Endothelial cell of umbilical vein (primary cell): ENCODE measurements at regions not wholly inside any gene's neighbourhood (a gene's known extent, or its start where the extent isn't known, plus 50 kb on each side); places are given as distances from the start of the nearest gene placed in this dataset.

Experiments used
- BruUV-seq: library from RNA; stranded (reverse); fragments of 400-500 nt; replicated peaks from 2 replicates; lab custom pipeline; 2021; lab: Mats Ljungman, UMichigan
- CTCF ChIA-PET: fragments of 300-600, 350-600 bp; sonication (Branson Sonifier 250); formaldehyde crosslinking; loops from one replicate; lab custom pipeline; 2021; ENCODE audit warnings: antibody characterized with exemption, inconsistent platforms; lab: Charles Lee
- POLR2A ChIA-PET: fragments of 300-600, 350-600 bp; sonication (Branson Sonifier 250); formaldehyde crosslinking; loops from one replicate; lab custom pipeline; 2021; ENCODE audit warnings: antibody characterized with exemption, inconsistent platforms; lab: Charles Lee
- DNase-seq: peaks from one replicate; pipeline ENCODE4 v3.0.0-alpha.2; 2011; ENCODE audit warnings: low read depth, low spot score
- FAIRE-seq: peaks from 2 replicates; lab custom pipeline; 2011; peaks lifted over from hg19 to GRCh38; lab: Jason Lieb, UNC
- H2AFZ ChIP-seq: 2 replicates; pipeline ENCODE4 v1.6.0; 2012; ENCODE audit warnings: low read depth, low read length, control low read depth, inconsistent platforms
- H3K27ac ChIP-seq: 2 replicates; pipeline ENCODE4 v1.5.1; 2011; ENCODE audit warnings: low read depth, mild to moderate bottlenecking, control low read depth, low read length, moderate library complexity; ENCODE audit not compliant: insufficient read depth
- H3K27me3 ChIP-seq, 2 experiments: 2 replicates each; pipeline versions ENCODE4 v1.6.0 to v1.6.1; 2011; ENCODE audit warnings: low read length in 2 of 2, mixed read lengths in 1 of 2; ENCODE audit not compliant: control insufficient read depth in 2 of 2, insufficient read depth in 2 of 2
- H3K36me3 ChIP-seq, 2 experiments: 2 replicates in 1 of 2; 3 replicates in 1 of 2; pipeline ENCODE4 v1.5.1; 2011; ENCODE audit warnings: low read length in 2 of 2, mild to moderate bottlenecking in 1 of 2, moderate library complexity in 1 of 2; ENCODE audit not compliant: control insufficient read depth in 2 of 2, insufficient read depth in 2 of 2; ENCODE audit errors: extremely low read depth in 1 of 2
- H3K4me1 ChIP-seq: 3 replicates; pipeline ENCODE4 v1.5.1; 2011; ENCODE audit warnings: mild to moderate bottlenecking, low read length; ENCODE audit not compliant: control insufficient read depth, insufficient read depth; ENCODE audit errors: extremely low read depth
- H3K4me2 ChIP-seq: 2 replicates; pipeline ENCODE4 v1.6.1; 2011; ENCODE audit warnings: low read length, control low read depth, mixed read lengths; ENCODE audit not compliant: insufficient read depth
- H3K4me3 ChIP-seq, 3 experiments: fragments of 200-600 bp in 1 of 3; sonication (generic), shearing (Covaris generic) in 1 of 3; replicated peaks in 1 of 3; 2 replicates each; pipeline ENCODE4 v1.5.1; 2011 to 2016; ENCODE audit warnings: control low read depth in 3 of 3, low read length in 3 of 3, mild to moderate bottlenecking in 2 of 3, inconsistent platforms in 1 of 3, low read depth in 1 of 3, moderate library complexity in 1 of 3; ENCODE audit not compliant: insufficient read depth in 1 of 3
- H3K79me2 ChIP-seq: 2 replicates; pipeline ENCODE4 v1.6.0; 2012; ENCODE audit warnings: low read length, inconsistent platforms; ENCODE audit not compliant: control insufficient read depth, insufficient read depth
- H3K9ac ChIP-seq: replicated peaks from 2 replicates; pipeline ENCODE3; 2011; ENCODE audit warnings: low read length, control low read depth; ENCODE audit not compliant: insufficient read depth; ENCODE audit errors: extremely low read depth
- H3K9me1 ChIP-seq: replicated peaks from 3 replicates; pipeline ENCODE4 v1.6.0; 2011; ENCODE audit warnings: mild to moderate bottlenecking, low read length; ENCODE audit not compliant: control insufficient read depth, insufficient read depth; ENCODE audit errors: extremely low read depth
- H3K9me3 ChIP-seq: replicated peaks from 2 replicates; pipeline ENCODE4 v1.5.1; 2012; ENCODE audit warnings: low read length, inconsistent platforms; ENCODE audit not compliant: control insufficient read depth, insufficient read depth
- H4K20me1 ChIP-seq: replicated peaks from 2 replicates; pipeline ENCODE3; 2011; ENCODE audit warnings: mild to moderate bottlenecking, low read length; ENCODE audit not compliant: control insufficient read depth, insufficient read depth; ENCODE audit errors: extremely low read depth
- CTCF ChIP-seq, 2 donors: IDR thresholded peaks; 1 replicate in 1 of 2; 2 replicates in 1 of 2; pipeline ENCODE4 v1.5.1; 2011; ENCODE audit warnings: low read length in 2 of 2, mild to moderate bottlenecking in 2 of 2, moderate library complexity in 2 of 2, control low read depth in 1 of 2, inconsistent platforms in 1 of 2, low read depth in 1 of 2; ENCODE audit not compliant: insufficient read depth in 1 of 2; ENCODE audit errors: extremely low read depth in 1 of 2
- EZH2 ChIP-seq: IDR thresholded peaks from 2 replicates; pipeline ENCODE4 v1.6.1; 2012; ENCODE audit warnings: borderline replicate concordance, low read depth, mild to moderate bottlenecking, moderate library complexity, low read length, inconsistent platforms; ENCODE audit not compliant: severe bottlenecking
- FOS ChIP-seq: IDR thresholded peaks from 2 replicates; pipeline ENCODE4 v1.6.1; 2011; ENCODE audit warnings: mild to moderate bottlenecking, low read length, moderate library complexity, borderline replicate concordance; ENCODE audit not compliant: insufficient read depth
- GATA2 ChIP-seq: IDR thresholded peaks from 2 replicates; pipeline ENCODE4 v1.7.0; 2011; ENCODE audit warnings: low read depth, mild to moderate bottlenecking, moderate library complexity, mixed read lengths, low read length; ENCODE audit not compliant: insufficient read length, insufficient read depth
- JUN ChIP-seq: IDR thresholded peaks from 2 replicates; pipeline ENCODE4 v1.6.1; 2011; ENCODE audit warnings: borderline replicate concordance, low read depth; ENCODE audit not compliant: insufficient read length, insufficient read depth
- MAX ChIP-seq: IDR thresholded peaks from 2 replicates; pipeline ENCODE4 v1.6.1; 2011; ENCODE audit not compliant: insufficient read depth, insufficient read length
- MYC ChIP-seq: IDR thresholded peaks from one replicate; pipeline ENCODE4 v1.6.1; 2011; ENCODE audit warnings: mild to moderate bottlenecking, low read depth, low read length
- POLR2A ChIP-seq: IDR thresholded peaks from 2 replicates; pipeline ENCODE4 v1.6.1; 2012; ENCODE audit warnings: low read depth, mild to moderate bottlenecking, control low read depth, low read length
- POLR2AphosphoS5 ChIP-seq: IDR thresholded peaks from 2 replicates; pipeline ENCODE4 v1.6.1; 2012; ENCODE audit warnings: low read depth, mild to moderate bottlenecking, control low read depth, low read length, moderate library complexity; ENCODE audit not compliant: insufficient read depth
- dilution Hi-C: fragments of 300-500 bp; cut with MboI; formaldehyde crosslinking; loops from one replicate; pipeline ENCODE4 v1.15.0; 2019; ENCODE audit warnings: low sequenced_read_pairs; ENCODE audit not compliant: extremely low pct_ligation_motif_present
- intact Hi-C: fragments of 100-400 bp; cut with micrococcal nuclease; formaldehyde crosslinking; loops from one replicate; pipeline ENCODE4 v1.10.0; 2022

- intact Hi-C loops = no loop called here
- BruUV-seq = no TSS peak
- POLR2A ChIA-PET = no interaction called here
Measured at GRCh38 chr11:111115890-111116289, 129.6 kb upstream of the POU2AF2 start.

More at GRCh38 chr11:111115890-111116289, 129.6 kb upstream of the POU2AF2 start:
- no peak for FAIRE-seq
- Histone ChIP-seq H3K27ac (no peak overlapping the region), H3K4me3 (no peak overlapping the region), H3K9ac (no peak overlapping the region), H3K9me3 (no peaks in the 10 kb centered on the region), H3K36me3 (no peaks in the 10 kb centered on the region), H3K27me3 (no peaks in the 10 kb centered on the region), H3K4me1 (no peaks in the 10 kb centered on the region), H4K20me1 (no peaks in the 10 kb centered on the region), H3K4me2 (no peak overlapping the region), H3K9me1 (no peaks in the 10 kb centered on the region), H2AFZ (no peak overlapping the region), H3K79me2 (no peaks in the 10 kb centered on the region)
- no peak for DNase-seq
- no peak for TF ChIP-seq MYC
- TF ChIP-seq POLR2AphosphoS5 = no peak
- no peak for TF ChIP-seq EZH2
- no peak for TF ChIP-seq MAX
- no peak for TF ChIP-seq FOS
- TF ChIP-seq CTCF (IDR thresholded peaks at IDR 0.05; ENCODE audit: extremely low read depth in 1 of 2, insufficient read depth in 1 of 2, low read depth in 1 of 2, low read length in 2 of 2) = no peak
- no peak for TF ChIP-seq GATA2
- TF ChIP-seq POLR2A = no peak
- no peak for TF ChIP-seq JUN
- CTCF ChIA-PET = no interaction called here
- dilution Hi-C loops = no loop called here
